Thyroid gland (tissue), 4 donors: ENCODE measurements at regions not wholly inside any gene's neighbourhood (a gene's known extent, or its start where the extent isn't known, plus 50 kb on each side); places are given as distances from the start of the nearest gene placed in this dataset.

ENCODE experiments used
- POLR2A ChIP-seq, 2 donors: fragments of 450-650 bp; IDR thresholded peaks; one replicate each; pipeline ENCODE4 v1.6.1; 2017; ENCODE audit warnings: antibody characterized with exemption in 2 of 2, mild to moderate bottlenecking in 2 of 2, moderate library complexity in 1 of 2
- TF ChIP-seq, protein P1 (sequence below), 6 experiments: fragments of 200-600 bp in 3 of 6; fragments of 450-650 bp in 3 of 6; sonication (generic) in 3 of 6; IDR thresholded peaks; one replicate each; pipeline ENCODE4 v1.5.1; 2016 to 2019; ENCODE audit warnings: antibody characterized with exemption in 6 of 6, mild to moderate bottlenecking in 2 of 6, inconsistent platforms in 1 of 6, moderate library complexity in 1 of 6

DNA sequence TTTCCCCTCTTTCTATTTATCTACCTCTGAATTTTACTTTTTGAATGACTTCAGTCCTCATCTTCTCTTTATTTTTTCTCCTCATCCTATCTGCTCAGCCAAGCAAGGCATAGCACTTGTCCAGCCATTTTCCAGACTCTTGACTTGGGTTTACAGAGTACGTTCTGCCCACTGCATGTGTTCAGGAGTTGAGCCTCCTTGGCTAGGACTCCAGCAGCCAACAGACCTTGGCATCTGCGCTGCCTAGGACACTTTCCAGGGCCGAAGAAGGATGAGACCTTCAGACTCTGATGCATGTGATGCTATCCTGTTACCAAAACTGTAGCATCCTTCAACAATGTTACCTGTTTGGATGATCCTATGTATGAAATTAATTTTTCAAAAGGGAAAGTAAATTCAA is 59.7 kb downstream of the HES1 start:
- no peak for TF ChIP-seq POLR2A (IDR thresholded peaks at IDR 0.05)
- TF ChIP-seq, protein P1, sequence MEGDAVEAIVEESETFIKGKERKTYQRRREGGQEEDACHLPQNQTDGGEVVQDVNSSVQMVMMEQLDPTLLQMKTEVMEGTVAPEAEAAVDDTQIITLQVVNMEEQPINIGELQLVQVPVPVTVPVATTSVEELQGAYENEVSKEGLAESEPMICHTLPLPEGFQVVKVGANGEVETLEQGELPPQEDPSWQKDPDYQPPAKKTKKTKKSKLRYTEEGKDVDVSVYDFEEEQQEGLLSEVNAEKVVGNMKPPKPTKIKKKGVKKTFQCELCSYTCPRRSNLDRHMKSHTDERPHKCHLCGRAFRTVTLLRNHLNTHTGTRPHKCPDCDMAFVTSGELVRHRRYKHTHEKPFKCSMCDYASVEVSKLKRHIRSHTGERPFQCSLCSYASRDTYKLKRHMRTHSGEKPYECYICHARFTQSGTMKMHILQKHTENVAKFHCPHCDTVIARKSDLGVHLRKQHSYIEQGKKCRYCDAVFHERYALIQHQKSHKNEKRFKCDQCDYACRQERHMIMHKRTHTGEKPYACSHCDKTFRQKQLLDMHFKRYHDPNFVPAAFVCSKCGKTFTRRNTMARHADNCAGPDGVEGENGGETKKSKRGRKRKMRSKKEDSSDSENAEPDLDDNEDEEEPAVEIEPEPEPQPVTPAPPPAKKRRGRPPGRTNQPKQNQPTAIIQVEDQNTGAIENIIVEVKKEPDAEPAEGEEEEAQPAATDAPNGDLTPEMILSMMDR (IDR thresholded peaks at IDR 0.05): no peak
